ENCODE measurements at regions not wholly inside any gene's neighbourhood (a gene's known extent, or its start where the extent isn't known, plus 50 kb on each side); places are given as distances from the start of the nearest gene placed in this dataset.

DNA sequence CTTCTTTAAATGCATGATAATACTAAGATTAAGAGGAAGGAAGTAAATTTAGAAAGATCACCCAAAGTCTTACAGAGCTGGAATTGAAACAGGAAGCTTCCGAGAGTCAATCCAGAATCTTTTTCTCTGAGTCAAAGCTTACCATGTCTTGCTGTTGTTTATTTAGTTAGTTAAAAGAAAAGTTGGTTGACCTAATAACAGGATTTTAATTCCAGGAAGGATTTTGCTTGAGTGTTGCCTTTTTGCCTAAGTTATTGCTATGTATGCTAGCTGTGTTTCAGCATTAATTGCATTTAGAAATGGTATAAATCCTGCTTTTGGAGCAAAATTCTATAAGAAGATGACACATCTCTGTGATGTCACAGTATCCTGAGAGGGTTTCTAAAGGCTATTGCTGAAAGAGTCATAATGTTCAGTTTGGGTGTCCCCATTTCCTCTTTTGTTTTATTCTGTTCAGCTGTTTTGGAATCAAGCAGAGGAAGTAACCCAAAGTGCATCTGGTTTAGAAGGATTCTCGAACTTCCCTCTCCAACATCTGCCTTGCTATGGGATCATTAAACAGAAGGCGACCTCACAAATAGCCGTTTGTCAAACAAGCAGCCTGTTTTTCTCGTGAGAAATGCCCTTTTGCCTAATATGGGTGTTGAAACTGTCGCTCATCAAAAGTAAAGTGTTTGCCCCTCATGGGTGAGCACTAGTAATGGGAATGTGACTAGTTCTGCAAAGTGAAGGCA is 271.5 kb upstream of the MMADHC start:
- no peak for TF ChIP-seq POLR2AphosphoS5 (IDR thresholded peaks at IDR 0.05; ENCODE audit: low read depth, low read length)
- no peak for TF ChIP-seq POLR2A (IDR thresholded peaks at IDR 0.05; ENCODE audit: low read depth, low read length)
- no peak for TF ChIP-seq TAF1 (IDR thresholded peaks at IDR 0.05; ENCODE audit: borderline replicate concordance, low read depth, low read length)
